NB4 (cell line): ENCODE measurements at regions not wholly inside any gene's neighbourhood (a gene's known extent, or its start where the extent isn't known, plus 50 kb on each side); places are given as distances from the start of the nearest gene placed in this dataset.

ENCODE experiments used
- DNase-seq: peaks from one replicate; pipeline ENCODE4 v3.0.0; 2010; ENCODE audit warnings: low read depth
- H3K4me3 ChIP-seq: one replicate; pipeline ENCODE4 v1.5.1; 2011; ENCODE audit warnings: mild to moderate bottlenecking, low read depth, low read length, moderate library complexity
- MYC ChIP-seq: IDR thresholded peaks from 2 replicates; pipeline ENCODE4 v1.6.1; 2011; ENCODE audit warnings: low read depth, low read length
- POLR2A ChIP-seq: IDR thresholded peaks from 2 replicates; pipeline ENCODE4 v1.6.1; 2011; ENCODE audit warnings: mild to moderate bottlenecking; ENCODE audit not compliant: insufficient read length; ENCODE audit errors: extremely low read depth
- TF ChIP-seq, protein P1 (sequence below): IDR thresholded peaks from one replicate; pipeline ENCODE4 v1.5.1; 2012; ENCODE audit warnings: low read depth, low read length
- TF ChIP-seq, protein P2 (sequence below): IDR thresholded peaks from 2 replicates; pipeline ENCODE4 v1.6.1; 2011; ENCODE audit warnings: low read depth, low read length

DNA sequence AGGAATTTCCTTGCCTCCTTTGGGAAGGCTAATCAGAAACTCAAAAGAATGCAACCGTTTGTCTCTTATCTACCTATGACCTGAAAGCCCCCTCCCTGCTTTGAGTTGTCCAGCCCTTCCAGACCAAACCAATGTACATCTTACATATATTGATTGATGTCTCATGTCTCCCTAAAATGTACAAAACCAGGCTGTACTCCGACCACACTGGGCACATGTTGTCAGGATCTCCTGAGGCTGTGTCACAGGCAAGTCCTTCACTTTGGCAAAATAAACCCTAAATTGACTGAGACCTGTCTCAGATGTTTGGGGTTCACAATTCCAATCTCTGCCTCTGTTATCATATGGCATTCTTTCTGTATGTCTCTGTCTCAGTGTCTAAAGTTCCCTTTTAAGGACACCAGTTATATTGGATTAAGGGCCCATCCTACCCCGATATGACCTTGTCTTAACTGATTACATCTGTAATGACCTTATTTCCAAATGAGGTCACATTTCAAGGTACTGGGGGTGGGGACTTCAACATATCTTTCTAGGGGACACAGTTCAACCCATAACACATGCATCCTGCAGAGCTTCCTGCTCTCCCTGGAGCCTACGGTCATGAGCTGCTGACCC, 513.5 kb upstream of the JARID2 start:
- TF ChIP-seq POLR2A = no peak
- no peak for TF ChIP-seq MYC
- TF ChIP-seq, protein P1, sequence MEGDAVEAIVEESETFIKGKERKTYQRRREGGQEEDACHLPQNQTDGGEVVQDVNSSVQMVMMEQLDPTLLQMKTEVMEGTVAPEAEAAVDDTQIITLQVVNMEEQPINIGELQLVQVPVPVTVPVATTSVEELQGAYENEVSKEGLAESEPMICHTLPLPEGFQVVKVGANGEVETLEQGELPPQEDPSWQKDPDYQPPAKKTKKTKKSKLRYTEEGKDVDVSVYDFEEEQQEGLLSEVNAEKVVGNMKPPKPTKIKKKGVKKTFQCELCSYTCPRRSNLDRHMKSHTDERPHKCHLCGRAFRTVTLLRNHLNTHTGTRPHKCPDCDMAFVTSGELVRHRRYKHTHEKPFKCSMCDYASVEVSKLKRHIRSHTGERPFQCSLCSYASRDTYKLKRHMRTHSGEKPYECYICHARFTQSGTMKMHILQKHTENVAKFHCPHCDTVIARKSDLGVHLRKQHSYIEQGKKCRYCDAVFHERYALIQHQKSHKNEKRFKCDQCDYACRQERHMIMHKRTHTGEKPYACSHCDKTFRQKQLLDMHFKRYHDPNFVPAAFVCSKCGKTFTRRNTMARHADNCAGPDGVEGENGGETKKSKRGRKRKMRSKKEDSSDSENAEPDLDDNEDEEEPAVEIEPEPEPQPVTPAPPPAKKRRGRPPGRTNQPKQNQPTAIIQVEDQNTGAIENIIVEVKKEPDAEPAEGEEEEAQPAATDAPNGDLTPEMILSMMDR = no peak
- TF ChIP-seq, protein P2, sequence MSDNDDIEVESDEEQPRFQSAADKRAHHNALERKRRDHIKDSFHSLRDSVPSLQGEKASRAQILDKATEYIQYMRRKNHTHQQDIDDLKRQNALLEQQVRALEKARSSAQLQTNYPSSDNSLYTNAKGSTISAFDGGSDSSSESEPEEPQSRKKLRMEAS = no peak
- no peak overlapping the region for H3K4me3 ChIP-seq
- no peak for DNase-seq

DNA sequence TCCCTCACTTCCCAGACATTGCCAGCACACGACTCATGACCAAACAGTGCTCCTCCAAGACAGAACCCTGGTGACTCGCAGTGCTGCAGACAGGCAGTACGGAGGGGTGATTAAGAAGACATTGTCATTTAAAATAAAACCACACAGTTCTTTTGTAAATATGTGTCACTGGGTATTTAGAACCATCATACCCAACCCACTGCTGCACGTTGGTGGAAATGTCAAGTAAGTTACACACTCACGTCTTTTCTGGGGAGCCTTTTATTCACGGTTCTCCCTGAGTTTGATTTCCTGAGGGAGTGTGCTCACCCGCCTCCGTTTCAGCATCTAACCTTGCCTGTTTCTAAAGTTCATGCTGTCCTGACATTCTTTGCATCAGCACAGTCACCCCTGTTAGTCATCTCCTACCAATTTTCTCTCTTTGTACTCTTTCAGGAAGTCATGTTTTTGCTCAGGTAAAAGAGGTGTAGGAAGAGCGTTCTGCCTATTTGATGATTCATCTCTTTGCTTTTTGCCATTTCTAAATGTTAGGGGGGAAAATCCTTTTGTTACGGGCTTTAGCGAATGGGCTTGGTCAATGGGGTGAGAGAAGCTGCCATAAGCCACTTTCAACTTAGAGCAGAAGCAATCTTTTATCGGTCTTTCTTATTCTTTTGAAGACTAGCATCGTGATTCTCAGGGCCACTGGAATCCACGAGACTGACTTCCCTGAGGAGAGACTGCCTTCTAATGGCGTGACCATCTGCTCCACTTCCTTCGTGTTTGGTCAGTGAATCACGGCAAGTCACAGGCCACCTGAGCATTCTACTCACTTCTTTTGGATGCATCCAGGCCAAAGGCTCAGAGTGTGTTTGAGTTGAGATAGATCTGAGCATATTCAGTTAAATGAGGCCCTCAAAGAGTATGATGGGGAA, 512.8 kb upstream of the JARID2 start:
- TF ChIP-seq MYC = no peak
- TF ChIP-seq, protein P2 = no peak
- TF ChIP-seq POLR2A = no peak
- TF ChIP-seq, protein P1 = no peak
- H3K4me3 ChIP-seq = no peak overlapping the region
- peak; percentile 82 for DNase-seq

DNA sequence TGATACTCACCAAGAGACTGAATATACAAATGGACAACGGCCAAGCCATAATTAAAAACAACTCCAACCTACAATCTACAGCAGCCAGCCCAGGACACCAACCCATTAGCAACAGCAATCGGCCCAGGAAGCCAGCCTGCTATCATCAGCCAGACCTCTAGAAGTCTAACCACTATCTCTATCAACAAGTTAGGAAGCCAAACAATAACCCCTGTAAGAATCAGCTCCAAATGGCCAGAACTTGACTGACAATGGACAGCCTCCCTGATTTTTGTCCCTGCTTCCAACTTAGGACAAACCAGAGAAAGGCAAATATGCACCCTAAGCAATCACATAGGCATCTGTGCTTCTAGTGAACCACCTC, 511.8 kb upstream of the JARID2 start:
- H3K4me3 ChIP-seq = no peak overlapping the region
- TF ChIP-seq POLR2A = no peak
- no peak for TF ChIP-seq MYC
- TF ChIP-seq, protein P1 = no peak
- TF ChIP-seq, protein P2 = no peak
- DNase-seq = no peak

DNA sequence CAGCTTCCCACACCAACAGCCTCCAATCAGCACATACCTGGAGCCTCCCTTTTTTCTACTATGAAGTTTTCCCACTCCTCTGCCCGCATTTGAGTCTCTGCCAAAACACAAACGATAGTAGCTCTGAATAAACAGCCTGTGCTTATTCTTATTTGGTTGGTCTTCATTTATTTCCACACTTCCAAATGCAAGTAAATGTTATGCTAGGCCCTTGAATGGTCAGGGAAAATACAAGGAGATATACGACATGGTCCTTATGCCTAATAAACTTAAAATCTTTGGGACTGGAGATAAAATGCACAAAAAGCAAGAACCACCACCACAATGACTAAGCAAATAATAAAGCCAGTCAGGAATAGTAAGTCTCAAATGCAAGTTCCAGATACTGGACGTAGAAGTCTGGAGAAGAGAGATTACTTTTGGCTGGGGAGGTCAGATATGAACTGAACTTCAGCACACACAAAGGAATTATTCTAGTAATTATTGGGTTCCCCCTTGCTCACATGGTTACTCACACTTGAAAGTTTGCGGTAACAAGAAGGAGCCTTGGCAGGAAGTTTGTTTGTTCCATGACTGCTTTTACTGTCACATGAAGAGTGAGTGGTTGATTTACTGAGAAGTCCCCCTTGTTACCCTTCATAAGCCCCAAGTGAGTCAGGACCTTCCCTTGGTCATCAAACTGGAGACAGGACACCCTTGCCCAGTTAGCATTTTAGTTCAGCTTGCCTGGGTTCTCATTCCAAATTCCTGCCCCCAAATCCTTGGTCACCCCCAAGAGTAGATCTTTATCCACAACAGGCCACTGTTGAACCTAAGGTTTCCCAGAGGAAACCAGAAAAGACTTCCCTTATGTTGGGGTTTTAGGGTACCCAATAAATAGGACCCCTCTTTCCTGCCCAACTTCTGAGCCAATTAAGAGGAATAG, 511.2 kb upstream of the JARID2 start:
- peak; percentile 62 for DNase-seq
- TF ChIP-seq, protein P2 = no peak; the same call in 1 of the 2 replicates
- TF ChIP-seq POLR2A (no peak), MYC (no peak)
- TF ChIP-seq, protein P1 = no peak
- H3K4me3 ChIP-seq = no peak overlapping the region

DNA sequence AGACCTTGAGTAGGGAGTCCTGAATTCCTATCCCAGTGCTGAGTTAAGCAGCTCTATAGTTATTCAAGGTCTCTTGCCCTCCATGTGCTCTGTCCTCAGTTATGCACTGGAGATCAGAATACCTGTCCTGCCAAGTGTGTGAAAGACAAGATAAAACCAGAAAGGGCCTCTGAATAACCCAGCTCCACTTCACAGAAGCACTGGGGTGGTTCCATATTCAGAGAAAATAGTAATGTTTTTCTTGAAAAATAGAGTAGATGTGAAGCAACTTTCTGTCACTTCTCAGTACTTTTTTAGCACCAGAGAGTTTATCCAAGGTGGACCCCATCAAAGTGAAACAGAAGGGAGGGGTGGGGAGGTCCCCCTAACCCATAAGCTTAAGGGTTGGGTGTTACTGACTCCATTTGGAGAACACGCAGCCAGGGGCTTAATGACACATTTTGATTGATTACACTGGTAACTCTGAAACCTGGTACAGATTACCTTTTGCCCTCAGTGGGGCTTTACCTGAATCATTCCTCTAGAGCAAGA, 509.8 kb upstream of the JARID2 start:
- no peak overlapping the region for H3K4me3 ChIP-seq
- no peak for DNase-seq
- TF ChIP-seq MYC (no peak), POLR2A (no peak)
- TF ChIP-seq, protein P1 = no peak
- TF ChIP-seq, protein P2 = no peak
